Mesenchymal stem cell (in vitro differentiated cells and primary cell): ENCODE measurements at regions not wholly inside any gene's neighbourhood (a gene's known extent, or its start where the extent isn't known, plus 50 kb on each side); places are given as distances from the start of the nearest gene placed in this dataset.

Source experiments
- DNase-seq: peaks from one replicate; pipeline ENCODE4 v3.0.0-alpha.2; 2013
- H2AFZ ChIP-seq: one replicate; pipeline ENCODE4 v1.6.1; 2013; ENCODE audit warnings: low read depth, mild to moderate bottlenecking, control low read depth, inconsistent platforms, low read length, moderate library complexity
- H2AK5ac ChIP-seq: 2 replicates; pipeline ENCODE4 v1.6.1; 2013; ENCODE audit warnings: low read length, moderate library complexity, mild to moderate bottlenecking, inconsistent platforms; ENCODE audit not compliant: severe bottlenecking
- H2BK120ac ChIP-seq: one replicate; pipeline ENCODE4 v1.6.1; 2013; ENCODE audit warnings: low read depth, mild to moderate bottlenecking, inconsistent platforms, low read length, moderate library complexity
- H2BK12ac ChIP-seq, 2 experiments: one replicate each; pipeline ENCODE4 v1.6.1; 2013; ENCODE audit warnings: inconsistent platforms in 2 of 2, low read length in 2 of 2, mild to moderate bottlenecking in 2 of 2, moderate library complexity in 2 of 2, control low read depth in 1 of 2
- H2BK15ac ChIP-seq: one replicate; pipeline ENCODE4 v1.6.1; 2013; ENCODE audit warnings: mild to moderate bottlenecking, low read depth, inconsistent platforms; ENCODE audit not compliant: poor library complexity, severe bottlenecking
- H2BK5ac ChIP-seq: 2 replicates; pipeline ENCODE4 v1.6.1; 2013; ENCODE audit warnings: low read depth, mild to moderate bottlenecking, low read length, control low read depth, inconsistent platforms; ENCODE audit not compliant: poor library complexity, severe bottlenecking
- H3K14ac ChIP-seq, 2 experiments: one replicate each; pipeline ENCODE4 v1.6.1; 2013; ENCODE audit warnings: inconsistent platforms in 2 of 2, low read length in 2 of 2, control low read depth in 1 of 2, mild to moderate bottlenecking in 1 of 2, moderate library complexity in 1 of 2
- H3K18ac ChIP-seq, 2 experiments: one replicate each; pipeline ENCODE4 v1.6.1; 2013; ENCODE audit warnings: inconsistent platforms in 2 of 2, low read length in 2 of 2, control low read depth in 1 of 2, low read depth in 1 of 2, mild to moderate bottlenecking in 1 of 2
- H3K23ac ChIP-seq, 2 experiments: one replicate each; pipeline ENCODE4 v1.6.1; 2013; ENCODE audit warnings: inconsistent platforms in 2 of 2, low read length in 2 of 2, mild to moderate bottlenecking in 2 of 2, moderate library complexity in 2 of 2, control low read depth in 1 of 2
- H3K27ac ChIP-seq: 2 replicates; pipeline ENCODE4 v1.5.1; 2013; ENCODE audit warnings: mild to moderate bottlenecking, moderate library complexity, low read length, control low read depth, inconsistent platforms; ENCODE audit not compliant: poor library complexity, severe bottlenecking
- H3K27me3 ChIP-seq, 2 experiments: 2 replicates each; pipeline versions ENCODE4 v1.6.1 to v1.7.0; 2013; ENCODE audit warnings: low read length in 2 of 2, mild to moderate bottlenecking in 2 of 2, moderate library complexity in 2 of 2, control low read depth in 1 of 2, inconsistent platforms in 1 of 2; ENCODE audit not compliant: control insufficient read depth in 1 of 2, insufficient read depth in 1 of 2
- H3K36me3 ChIP-seq, 2 experiments: 2 replicates each; pipeline versions ENCODE4 v1.6.1 to v1.7.0; 2013; ENCODE audit warnings: low read length in 2 of 2, control low read depth in 1 of 2, inconsistent platforms in 1 of 2, low read depth in 1 of 2, mild to moderate bottlenecking in 1 of 2; ENCODE audit not compliant: insufficient read depth in 2 of 2, control insufficient read depth in 1 of 2
- H3K4ac ChIP-seq, 2 experiments: one replicate each; pipeline ENCODE4 v1.6.1; 2013; ENCODE audit warnings: inconsistent platforms in 2 of 2, low read length in 2 of 2, mild to moderate bottlenecking in 2 of 2, moderate library complexity in 2 of 2, control low read depth in 1 of 2, low read depth in 1 of 2
- H3K4me1 ChIP-seq: 2 replicates; pipeline ENCODE4 v1.6.1; 2013; ENCODE audit warnings: low read depth, low read length, control low read depth; ENCODE audit not compliant: control insufficient read depth, insufficient read depth
- H3K4me2 ChIP-seq: 2 replicates; pipeline ENCODE4 v1.6.1; 2013; ENCODE audit warnings: low read length, mild to moderate bottlenecking, inconsistent platforms; ENCODE audit not compliant: poor library complexity, severe bottlenecking
- H3K4me3 ChIP-seq, 2 experiments: 2 replicates each; pipeline versions ENCODE4 v1.5.1 to v1.7.0; 2013; ENCODE audit warnings: low read length in 2 of 2, mild to moderate bottlenecking in 2 of 2, control low read depth in 1 of 2, low read depth in 1 of 2; ENCODE audit not compliant: insufficient read depth in 1 of 2
- H3K79me1 ChIP-seq: replicated peaks from 2 replicates; pipeline ENCODE4 v1.6.1; 2013; ENCODE audit warnings: mild to moderate bottlenecking, control low read depth, low read length, inconsistent platforms; ENCODE audit not compliant: poor library complexity, severe bottlenecking
- H3K9ac ChIP-seq: 2 replicates; pipeline ENCODE4 v1.7.0; 2013; ENCODE audit warnings: mild to moderate bottlenecking, low read length, moderate library complexity
- H3K9me3 ChIP-seq: 2 replicates; pipeline ENCODE4 v1.7.0; 2013; ENCODE audit warnings: mild to moderate bottlenecking, low read length; ENCODE audit not compliant: control insufficient read depth
- H4K8ac ChIP-seq: one replicate; pipeline ENCODE4 v1.6.1; 2013; ENCODE audit warnings: inconsistent platforms, mild to moderate bottlenecking, low read length, moderate library complexity
- H4K91ac ChIP-seq: one replicate; pipeline ENCODE4 v1.6.1; 2013; ENCODE audit warnings: mild to moderate bottlenecking, low read length, inconsistent platforms
- WGBS: methylation state at CpG from one replicate; pipeline ENCODE4 v1.1.7; 2013; ENCODE audit warnings: mixed read lengths; 5-methylcytosine and 5-hydroxymethylcytosine counted together

DNA sequence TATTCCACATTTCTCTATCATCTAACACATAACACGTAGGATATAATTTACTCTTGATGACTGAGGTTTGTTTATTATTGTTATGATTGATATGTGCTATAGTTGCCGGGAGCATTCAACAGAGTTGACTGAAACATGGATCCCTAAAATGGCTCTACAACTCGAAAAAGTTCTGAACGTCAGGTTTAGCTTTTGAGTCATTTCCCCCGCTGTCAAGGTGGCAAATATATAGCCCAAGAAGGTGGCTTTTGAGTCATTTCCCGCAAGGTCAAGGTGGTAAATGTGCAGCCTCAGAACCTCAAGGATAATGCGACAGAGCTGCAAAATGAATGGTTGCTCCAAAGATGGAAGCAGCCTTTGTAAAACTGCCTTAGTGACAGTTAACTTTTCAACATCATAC, 104.0 kb downstream of the NIBAN1 start:
- H3K9me3 ChIP-seq = peaks cover 5% of the 10 kb centered on the region
- H3K4ac ChIP-seq = no peak overlapping the region
- H3K27me3 ChIP-seq = no peaks in the 10 kb centered on the region
- no peak overlapping the region for H3K27ac ChIP-seq
- WGBS = 94% methylated on average over 7 of the region's 7 CpGs
- H3K4me3 ChIP-seq = no peak overlapping the region
- no peaks in the 10 kb centered on the region for H3K79me1 ChIP-seq
- no peak overlapping the region for H3K9ac ChIP-seq
- H2BK5ac ChIP-seq = no peak overlapping the region
- H3K36me3 ChIP-seq = peaks cover 0 to 59% of the 10 kb centered on the region in 2 experiments
- no peak for DNase-seq
- H2AFZ ChIP-seq = no peak overlapping the region
- H4K8ac ChIP-seq = no peak overlapping the region
- no peak overlapping the region for H3K23ac ChIP-seq
- H3K4me1 ChIP-seq = no peaks in the 10 kb centered on the region
- H3K14ac ChIP-seq = no peak overlapping the region
- H3K4me2 ChIP-seq = no peak overlapping the region
- no peak overlapping the region for H4K91ac ChIP-seq
- H2AK5ac ChIP-seq = no peak overlapping the region
- no peak overlapping the region for H2BK15ac ChIP-seq
- no peak overlapping the region for H2BK120ac ChIP-seq
- no peak overlapping the region for H2BK12ac ChIP-seq
- no peak overlapping the region for H3K18ac ChIP-seq

- Histone ChIP-seq H3K4ac (no peak overlapping the region), H3K9ac (peak overlapping the region; percentile 47), H3K4me3 (peak overlapping the region in 1 of 2 experiments; percentile 13), H3K4me1 (no peaks in the 10 kb centered on the region), H3K79me1 (no peaks in the 10 kb centered on the region), H3K9me3 (peaks cover 5% of the 10 kb centered on the region), H2BK120ac (no peak overlapping the region), H3K27me3 (no peaks in the 10 kb centered on the region), H2BK5ac (no peak overlapping the region), H4K8ac (no peak overlapping the region), H3K23ac (no peak overlapping the region), H4K91ac (no peak overlapping the region), H2BK12ac (peak overlapping the region in 1 of 2 experiments; percentile 90), H3K18ac (peak overlapping the region in 1 of 2 experiments; percentile 28), H2BK15ac (no peak overlapping the region), H3K14ac (no peak overlapping the region), H2AFZ (no peak overlapping the region), H3K36me3 (peaks cover 0 to 51% of the 10 kb centered on the region in 2 experiments), H3K4me2 (no peak overlapping the region), H2AK5ac (no peak overlapping the region), H3K27ac (no peak overlapping the region)
- no peak for DNase-seq
- whole genome bisulfite sequencing = 94% methylated on average over 3 of the region's 4 CpGs
Measured at GRCh38 chr1:184867866-184868689, 106.2 kb downstream of the NIBAN1 start.

GRCh38 chr1:184866991-184867788, 107.1 kb downstream of the NIBAN1 start:
- Histone ChIP-seq H3K79me1 (no peaks in the 10 kb centered on the region), H4K91ac (no peak overlapping the region), H3K18ac (no peak overlapping the region), H3K4me3 (peak overlapping the region in 1 of 2 experiments; percentile 13), H3K27ac (no peak overlapping the region), H2BK15ac (no peak overlapping the region), H3K9ac (peak overlapping the region; percentile 47), H3K36me3 (peaks cover 0 to 54% of the 10 kb centered on the region in 2 experiments), H2AFZ (no peak overlapping the region), H2AK5ac (no peak overlapping the region), H3K4me2 (no peak overlapping the region), H3K4me1 (no peaks in the 10 kb centered on the region), H2BK12ac (no peak overlapping the region), H4K8ac (no peak overlapping the region), H3K9me3 (peaks cover 5% of the 10 kb centered on the region), H3K27me3 (no peaks in the 10 kb centered on the region), H2BK120ac (no peak overlapping the region), H2BK5ac (no peak overlapping the region), H3K23ac (no peak overlapping the region), H3K4ac (no peak overlapping the region), H3K14ac (no peak overlapping the region)
- DNase-seq = peak; percentile 88
- 59% methylated on average over 5 of the region's 6 CpGs for WGBS

GRCh38 chr1:184866586-184866985, 107.7 kb downstream of the NIBAN1 start:
- no peak overlapping the region for H3K14ac ChIP-seq
- H3K4me3 ChIP-seq = no peak overlapping the region
- no peak overlapping the region for H2BK12ac ChIP-seq
- H4K91ac ChIP-seq = no peak overlapping the region
- H3K9ac ChIP-seq = peak overlapping the region; percentile 11
- no peak overlapping the region for H3K18ac ChIP-seq
- H3K4me2 ChIP-seq = no peak overlapping the region
- no peak overlapping the region for H3K23ac ChIP-seq
- no peak overlapping the region for H2AK5ac ChIP-seq
- no peaks in the 10 kb centered on the region for H3K79me1 ChIP-seq
- no peak overlapping the region for H2BK120ac ChIP-seq
- no peaks in the 10 kb centered on the region for H3K27me3 ChIP-seq
- no peak overlapping the region for H4K8ac ChIP-seq
- no peak overlapping the region for H3K4ac ChIP-seq
- H2BK15ac ChIP-seq = no peak overlapping the region
- H3K4me1 ChIP-seq = no peaks in the 10 kb centered on the region
- H3K9me3 ChIP-seq = peaks cover 5% of the 10 kb centered on the region
- H3K36me3 ChIP-seq = peaks cover 0 to 54% of the 10 kb centered on the region in 2 experiments
- no peak overlapping the region for H3K27ac ChIP-seq
- no peak for DNase-seq
- H2BK5ac ChIP-seq = no peak overlapping the region
- no peak overlapping the region for H2AFZ ChIP-seq
